HG02588 (cell line): ENCODE measurements at regions not wholly inside any gene's neighbourhood (a gene's known extent, or its start where the extent isn't known, plus 50 kb on each side); places are given as distances from the start of the nearest gene placed in this dataset.
"Not testable (repeated sequence)": the region's sequence is repeated elsewhere in the genome, so short reads cannot be mapped to it uniquely, and the experiment has no call there.

Source experiments
- ATAC-seq: cut with Tn5 transposase; IDR thresholded peaks from one replicate; pipeline ENCODE4 v1.9.1; 2021; ENCODE audit warnings: mild to moderate bottlenecking, moderate library complexity; ENCODE audit not compliant: unreplicated experiment

- ATAC-seq = not testable (repeated sequence)
These were observed 98.1 kb downstream of the ARRDC3 start for GRCh38 chr5:91285062-91285461.

- no peak for ATAC-seq
These were observed 99.2 kb downstream of the ARRDC3 start for GRCh38 chr5:91283899-91284298.

DNA sequence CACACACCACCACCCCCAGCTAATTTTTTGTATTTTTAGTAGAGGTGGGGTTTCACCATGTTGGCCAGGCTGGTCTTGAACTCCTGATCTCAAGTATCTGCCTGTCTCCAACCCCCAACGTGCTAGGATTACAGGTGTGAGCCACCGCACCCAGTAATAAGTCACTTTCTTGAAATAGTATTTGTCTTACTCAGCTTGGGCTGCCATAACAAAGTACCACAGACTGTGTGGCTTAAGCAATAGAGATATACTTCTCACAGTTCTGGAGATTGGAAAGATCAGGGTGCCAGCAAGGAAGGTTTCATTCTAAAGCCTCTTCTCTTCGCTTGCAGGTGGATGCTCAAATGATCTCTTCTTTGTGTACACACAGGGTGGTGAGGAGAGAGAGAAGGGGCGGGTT, 99.8 kb downstream of the ARRDC3 start:
- ATAC-seq = no peak

DNA sequence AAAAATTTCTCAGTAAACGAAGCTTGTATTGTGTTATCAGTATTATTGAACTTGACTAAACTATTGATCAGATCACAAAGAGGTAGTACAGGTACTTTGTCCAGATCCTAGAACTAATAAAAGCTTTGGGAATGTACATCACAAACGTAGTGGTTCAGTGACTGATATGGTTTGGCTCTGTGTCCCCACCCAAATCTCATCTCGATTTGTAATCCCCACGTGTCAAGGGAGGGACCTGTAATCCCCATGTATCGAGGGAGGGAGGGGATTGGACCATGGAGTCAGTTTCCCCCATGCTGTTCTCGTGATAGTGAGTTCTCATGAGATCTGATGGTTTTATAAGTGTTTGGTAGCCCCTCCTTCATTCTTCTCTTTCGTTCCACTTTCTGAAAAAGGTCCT, 100.9 kb downstream of the ARRDC3 start:
- no peak for ATAC-seq

- ATAC-seq = no peak
These were observed 101.7 kb downstream of the ARRDC3 start for GRCh38 chr5:91281401-91281800.

GRCh38 chr5:91280362-91281269, 102.5 kb downstream of the ARRDC3 start:
- peak; percentile 92 for ATAC-seq

DNA sequence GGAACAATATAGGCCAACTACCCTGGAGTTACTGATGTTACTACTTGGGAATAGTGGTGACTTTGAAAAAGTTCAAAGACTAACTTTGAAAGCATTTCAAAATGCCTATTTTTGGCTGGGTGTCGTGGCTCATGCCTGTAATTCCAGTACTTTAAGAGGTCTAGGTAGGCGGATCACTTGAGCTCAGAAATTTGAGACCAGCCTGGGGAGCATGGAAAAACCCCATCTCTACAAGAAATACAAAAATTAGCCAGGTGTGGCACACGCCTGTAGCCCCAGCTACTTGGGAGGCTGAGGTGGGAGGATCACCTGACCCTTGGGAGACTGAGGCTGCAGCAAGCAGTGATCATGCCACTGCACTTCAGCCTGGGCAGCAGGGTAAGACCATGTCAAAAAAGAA, 105.3 kb downstream of the ARRDC3 start:
- ATAC-seq = no peak

- no peak for ATAC-seq
These were observed 106.0 kb downstream of the ARRDC3 start for GRCh38 chr5:91277093-91277626.

DNA sequence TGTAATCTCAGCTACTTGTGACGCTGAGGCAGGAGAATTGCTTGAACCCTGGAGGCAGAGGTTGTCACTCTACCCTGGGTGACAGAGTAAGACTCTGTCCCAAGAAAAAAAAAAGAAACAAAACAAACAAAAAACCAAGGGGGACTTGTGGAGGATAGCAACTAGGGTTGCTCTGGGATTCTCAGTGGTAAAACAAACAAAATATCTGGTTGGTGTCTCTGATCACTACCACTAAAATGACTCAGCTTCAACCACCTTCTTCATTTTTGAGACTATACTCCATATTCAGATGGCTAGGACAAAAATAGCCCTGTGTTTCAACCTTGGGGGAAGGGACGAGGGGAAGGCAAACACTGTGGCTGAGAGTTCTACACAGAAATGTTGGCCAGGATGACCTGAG, 110.3 kb downstream of the ARRDC3 start:
- ATAC-seq = peak; percentile 88

DNA sequence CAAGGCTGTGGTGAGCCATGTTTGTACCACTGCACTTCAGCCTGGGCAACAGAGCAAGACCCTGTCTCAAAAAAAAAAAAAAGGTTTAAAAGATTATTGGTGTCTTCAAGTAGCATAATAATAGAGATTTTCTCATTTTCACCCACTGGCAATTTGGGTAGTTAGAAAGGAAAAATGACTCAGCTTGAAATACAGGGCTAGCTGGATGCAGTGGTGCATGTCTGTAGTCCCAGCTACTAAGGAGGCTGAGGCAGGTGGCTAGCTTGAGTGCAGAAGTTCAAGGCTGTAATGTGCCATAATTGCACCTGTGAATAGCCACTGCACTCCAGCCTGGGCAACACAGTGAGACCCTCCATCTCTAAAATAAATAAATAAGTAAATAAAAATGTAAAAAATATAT, 111.1 kb downstream of the ARRDC3 start:
- ATAC-seq = peak; percentile 53

GRCh38 chr5:91269198-91269597, 113.9 kb downstream of the ARRDC3 start:
- no peak for ATAC-seq

GRCh38 chr5:91266184-91266705, 116.9 kb downstream of the ARRDC3 start:
- peak; percentile 69 for ATAC-seq

DNA sequence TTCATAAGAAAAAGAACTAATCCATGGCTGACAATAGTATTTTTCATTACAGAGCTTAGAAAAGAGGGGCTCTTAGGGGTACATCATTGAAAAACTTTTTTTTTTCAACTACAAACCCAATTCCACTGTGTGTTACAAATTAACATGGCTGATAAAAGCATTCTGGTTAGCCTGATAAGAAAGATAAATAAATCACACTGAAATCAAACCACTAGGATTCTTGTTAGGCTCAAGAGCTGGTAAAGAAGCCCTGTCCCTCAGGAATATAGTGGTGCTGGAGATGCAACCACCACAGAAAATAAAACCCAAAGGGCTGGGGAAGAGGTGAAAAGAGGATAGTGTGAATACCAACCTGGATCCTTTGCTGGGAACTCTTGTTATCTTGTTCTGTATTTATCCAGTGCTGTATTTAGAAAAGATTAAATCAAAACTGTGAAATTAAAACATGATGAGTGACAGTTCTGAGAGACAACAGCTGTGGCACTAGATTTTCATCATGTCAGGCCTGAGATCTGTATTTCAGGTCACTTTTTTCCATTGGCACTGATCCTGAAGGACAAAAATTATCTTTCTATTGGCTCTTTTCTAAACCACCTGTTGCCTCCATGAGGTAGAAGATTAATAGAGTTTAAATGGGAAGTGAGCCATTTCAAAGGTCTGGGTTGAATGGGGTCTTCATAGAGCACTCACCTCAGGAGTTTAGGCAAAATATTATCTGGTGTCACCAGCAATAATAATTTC, 118.6 kb downstream of the ARRDC3 start:
- ATAC-seq = no peak

DNA sequence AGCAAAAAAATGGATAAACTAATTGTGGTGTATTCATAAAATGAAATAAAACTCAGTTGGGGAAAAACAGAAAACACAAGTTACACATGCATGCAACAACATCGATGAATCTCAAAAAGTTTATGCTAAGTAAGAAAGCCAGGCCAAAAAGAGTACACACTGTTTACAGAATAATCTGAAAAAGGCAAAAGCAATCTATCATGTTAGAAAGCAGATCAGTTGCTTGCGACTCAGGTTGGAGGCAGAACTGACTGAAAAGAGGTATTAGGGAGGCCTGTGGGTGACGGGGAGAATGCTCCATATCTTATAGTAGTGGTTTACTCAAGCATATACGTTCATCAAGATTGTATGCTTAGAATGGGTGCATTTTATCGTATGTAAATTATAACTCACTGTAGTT, 119.2 kb downstream of the ARRDC3 start:
- ATAC-seq = no peak

DNA sequence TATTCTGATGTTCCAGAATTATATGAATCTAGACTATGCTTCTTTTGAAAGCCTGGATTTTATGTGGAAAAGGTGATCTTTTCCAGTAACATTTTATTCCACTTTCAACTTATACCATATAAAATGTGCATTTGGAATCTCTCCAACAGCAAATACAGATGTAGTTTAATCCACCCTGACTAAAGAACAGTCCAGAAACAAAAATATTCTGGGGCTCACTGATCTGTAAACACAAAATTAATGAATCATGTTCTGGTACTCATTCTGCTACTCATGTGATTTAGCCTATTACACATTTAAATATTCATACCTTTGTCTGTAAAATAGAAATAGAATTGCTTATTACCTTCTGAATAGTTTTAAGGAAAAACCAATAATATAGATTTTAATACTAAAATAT, 125.8 kb downstream of the ARRDC3 start:
- no peak for ATAC-seq

- ATAC-seq = no peak
These were observed 127.0 kb downstream of the ARRDC3 start for GRCh38 chr5:91256142-91256524.

- no peak for ATAC-seq
These were observed 127.5 kb downstream of the ARRDC3 start for GRCh38 chr5:91255396-91256141.

DNA sequence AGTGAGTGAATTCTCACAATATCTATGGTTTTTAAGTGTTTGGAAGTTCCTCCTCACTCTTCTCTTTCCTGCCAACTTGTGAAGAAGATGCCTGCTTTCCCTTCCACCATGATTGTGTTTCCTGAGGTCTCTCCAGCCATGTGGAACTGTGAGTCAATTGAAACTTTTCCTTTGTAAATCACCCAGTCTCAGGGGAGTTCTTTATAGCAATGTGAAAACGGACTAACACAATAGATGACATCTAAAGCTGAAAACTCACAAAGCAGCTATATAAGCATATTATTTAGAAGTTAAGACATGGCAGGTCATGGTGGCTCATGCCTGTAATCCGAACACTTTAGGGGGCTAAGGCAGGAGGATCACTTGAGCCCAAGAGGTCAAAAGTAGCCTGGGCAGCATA, 130.2 kb downstream of the ARRDC3 start:
- no peak for ATAC-seq

DNA sequence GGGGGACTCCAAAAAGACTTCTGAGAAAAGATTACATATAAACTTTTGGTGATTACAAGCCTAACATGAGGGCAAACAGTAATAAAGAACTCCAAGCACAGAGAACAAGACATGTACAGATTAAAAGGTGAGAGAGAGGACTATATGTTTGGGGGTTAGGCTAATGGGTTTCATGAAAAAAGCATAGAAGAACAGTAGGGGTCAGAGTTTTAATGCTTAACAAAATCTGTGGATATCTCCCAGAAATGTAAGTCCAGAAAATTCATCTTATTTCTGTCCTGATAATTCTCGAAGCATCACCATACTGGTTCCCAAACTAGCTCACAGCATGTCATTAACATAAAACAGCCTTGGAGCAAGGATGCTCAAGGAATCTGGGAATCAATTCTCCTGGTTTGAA, 137.2 kb downstream of the ARRDC3 start:
- no peak for ATAC-seq

DNA sequence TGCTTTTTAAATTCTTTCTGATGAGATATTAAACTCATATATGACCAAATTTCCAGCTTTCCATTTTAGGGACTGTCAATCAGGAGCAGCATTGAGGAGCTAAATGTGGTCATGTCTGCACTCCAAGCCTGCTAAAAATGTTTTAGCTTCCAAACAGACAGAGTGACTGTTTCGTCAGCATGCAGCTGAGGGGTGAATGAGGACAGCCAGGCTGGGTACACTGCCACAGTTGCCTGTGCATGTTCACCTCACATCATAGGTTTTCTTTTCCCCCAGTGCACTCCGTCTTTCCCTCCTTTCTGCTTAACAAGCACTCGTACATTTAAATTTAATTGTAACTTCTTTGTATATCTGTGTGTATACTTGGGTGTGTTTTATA, 138.1 kb downstream of the ARRDC3 start:
- no peak for ATAC-seq
